ENCODE measurements at regions not wholly inside any gene's neighbourhood (a gene's known extent, or its start where the extent isn't known, plus 50 kb on each side); places are given as distances from the start of the nearest gene placed in this dataset.

- TF ChIP-seq POLR2A (IDR thresholded peaks at IDR 0.05; ENCODE audit: borderline replicate concordance, extremely low read depth, insufficient read depth, insufficient read length): no peak
- TF ChIP-seq ZBTB33 (IDR thresholded peaks at IDR 0.05; ENCODE audit: extremely low read depth, insufficient replicate concordance, low read length): no peak
Observed at GRCh38 chr10:6694447-6695140, 114.5 kb upstream of the PRKCQ start (continued).

- Histone ChIP-seq H4K20me1 (ENCODE audit: insufficient read depth) (no peaks in the 10 kb centered on the region), H3K36me3 (ENCODE audit: control insufficient read depth in 1 of 2, insufficient read depth in 2 of 2, low read length in 2 of 2) (no peaks in the 10 kb centered on the region), H3K4me1 (ENCODE audit: control insufficient read depth in 1 of 2, insufficient read depth in 2 of 2, low read length in 2 of 2) (no peaks in the 10 kb centered on the region), H3K9me3 (ENCODE audit: control insufficient read depth in 1 of 2, insufficient read depth in 1 of 2, low read depth in 1 of 2, low read length in 2 of 2) (no peaks in the 10 kb centered on the region), H3K9me2 (ENCODE audit: insufficient read depth) (no peaks in the 10 kb centered on the region), H3K4me2 (ENCODE audit: low read length) (no peak overlapping the region), H3K9ac (ENCODE audit: low read length) (no peak overlapping the region), H3K4me3 (replicated peaks in 1 of 2; ENCODE audit: low read depth in 1 of 2, low read length in 2 of 2) (no peak overlapping the region), H3K27me3 (ENCODE audit: insufficient read depth, low read length) (peaks cover 46% of the 10 kb centered on the region), H3K79me2 (ENCODE audit: insufficient read depth, low read length) (no peaks in the 10 kb centered on the region), H2AFZ (ENCODE audit: low read depth, low read length, poor library complexity, severe bottlenecking) (no peak overlapping the region), H3K27ac (ENCODE audit: low read depth, low read length) (no peak overlapping the region)
- no peak for ATAC-seq
- intact Hi-C loops (cut with micrococcal nuclease): no loop called here
- DNase-seq (ENCODE audit: low read depth, low spot score): no peak
- ChIA-PET POLR2A (no interaction called here), RAD21 (ENCODE audit: low non-redundant PET in 1 of 2, low total read pairs in 2 of 2, uncharacterized antibody in 2 of 2, unreplicated experiment in 2 of 2) (no interaction called here), CTCF (no interaction called here)
- no TSS peak for BruUV-seq (replicated peaks)
- TF ChIP-seq REST (IDR thresholded peaks at IDR 0.05; ENCODE audit: low read depth) (no peak), SRF (IDR thresholded peaks at IDR 0.05; ENCODE audit: low read depth) (no peak), EZH2 (IDR thresholded peaks at IDR 0.05) (no peak)
Observed at GRCh38 chr10:6692856-6693255, 112.8 kb upstream of the PRKCQ start.

All from HCT116 (cell line).